Subcutaneous abdominal adipose tissue (tissue), 5 donors: ENCODE measurements at regions not wholly inside any gene's neighbourhood (a gene's known extent, or its start where the extent isn't known, plus 50 kb on each side); places are given as distances from the start of the nearest gene placed in this dataset.

Experiments used
- H3K27ac ChIP-seq: one replicate; pipeline ENCODE4 v1.7.0; 2013; ENCODE audit warnings: low read depth, mild to moderate bottlenecking, inconsistent platforms, low read length, moderate library complexity
- H3K27me3 ChIP-seq, 5 donors: one replicate each; pipeline ENCODE4 v1.7.0; 2013; ENCODE audit warnings: low read length in 5 of 5, inconsistent platforms in 1 of 5; ENCODE audit not compliant: control insufficient read depth in 5 of 5, insufficient read depth in 4 of 5
- H3K36me3 ChIP-seq, 5 donors: one replicate each; pipeline ENCODE4 v1.7.0; 2013; ENCODE audit warnings: low read length in 5 of 5; ENCODE audit not compliant: control insufficient read depth in 5 of 5, insufficient read depth in 5 of 5
- H3K4me1 ChIP-seq, 5 donors: one replicate each; pipeline ENCODE4 v1.7.0; 2013; ENCODE audit warnings: low read length in 5 of 5, mild to moderate bottlenecking in 3 of 5, moderate library complexity in 1 of 5; ENCODE audit not compliant: control insufficient read depth in 5 of 5, insufficient read depth in 5 of 5
- H3K4me3 ChIP-seq, 5 donors: one replicate each; pipeline ENCODE4 v1.7.0; 2013; ENCODE audit warnings: low read length in 5 of 5, low read depth in 1 of 5
- H3K9ac ChIP-seq, 5 donors: one replicate each; pipeline ENCODE4 v1.7.0; 2013; ENCODE audit warnings: low read length in 5 of 5, mild to moderate bottlenecking in 4 of 5, moderate library complexity in 3 of 5
- H3K9me3 ChIP-seq, 5 donors: one replicate each; pipeline ENCODE4 v1.7.0; 2013; ENCODE audit warnings: low read length in 5 of 5; ENCODE audit not compliant: control insufficient read depth in 5 of 5
- donor health status: healthy.
- donor health status: healthy.
- donor health status: healthy.
- donor health status: healthy.
- donor health status: healthy.

GRCh38 chrX:42106556-42106955, 183.2 kb upstream of the CASK start:
- no peak overlapping the region for H3K9ac ChIP-seq
- no peaks in the 10 kb centered on the region for H3K4me1 ChIP-seq
- no peak overlapping the region for H3K4me3 ChIP-seq
- H3K27me3 ChIP-seq: peaks cover 0 to 6% (median 2%) of the 10 kb centered on the region in 5 donors
- no peak overlapping the region for H3K27ac ChIP-seq
- peaks cover 0 to 4% (median 3%) of the 10 kb centered on the region in 5 donors for H3K9me3 ChIP-seq
- H3K36me3 ChIP-seq: no peaks in the 10 kb centered on the region

GRCh38 chrX:42102586-42103282, 179.4 kb upstream of the CASK start:
- Histone ChIP-seq H3K27me3 (peaks cover 0 to 15% (median 6%) of the 10 kb centered on the region in 5 donors), H3K27ac (no peak overlapping the region), H3K4me3 (no peak overlapping the region), H3K9ac (no peak overlapping the region), H3K4me1 (no peaks in the 10 kb centered on the region), H3K9me3 (peaks cover 0 to 3% (median 0%) of the 10 kb centered on the region in 5 donors), H3K36me3 (no peaks in the 10 kb centered on the region)

GRCh38 chrX:42098900-42099299, 175.5 kb upstream of the CASK start:
- no peaks in the 10 kb centered on the region for H3K36me3 ChIP-seq

GRCh38 chrX:42097486-42097885, 174.1 kb upstream of the CASK start:
- Histone ChIP-seq H3K36me3 (no peaks in the 10 kb centered on the region), H3K9ac (no peak overlapping the region), H3K27me3 (peaks cover 3 to 15% (median 11%) of the 10 kb centered on the region in 5 donors), H3K4me3 (no peak overlapping the region), H3K27ac (no peak overlapping the region), H3K4me1 (no peaks in the 10 kb centered on the region), H3K9me3 (no peaks in the 10 kb centered on the region)

More at GRCh38 chrX:42098900-42099299, 175.5 kb upstream of the CASK start:
- H3K4me3 ChIP-seq: no peak overlapping the region
- H3K9ac ChIP-seq: no peak overlapping the region
- H3K27ac ChIP-seq: no peak overlapping the region
- peaks cover 3 to 13% (median 10%) of the 10 kb centered on the region in 5 donors for H3K27me3 ChIP-seq
- peaks cover 0 to 1% (median 0%) of the 10 kb centered on the region in 5 donors for H3K9me3 ChIP-seq
- H3K4me1 ChIP-seq: no peaks in the 10 kb centered on the region

GRCh38 chrX:42096265-42096920, 173.0 kb upstream of the CASK start:
- Histone ChIP-seq H3K4me1 (no peaks in the 10 kb centered on the region), H3K4me3 (no peak overlapping the region), H3K9me3 (no peaks in the 10 kb centered on the region), H3K9ac (no peak overlapping the region), H3K27ac (no peak overlapping the region), H3K27me3 (peaks cover 3 to 13% (median 11%) of the 10 kb centered on the region in 5 donors), H3K36me3 (no peaks in the 10 kb centered on the region)

GRCh38 chrX:42094218-42094617, 170.9 kb upstream of the CASK start:
- Histone ChIP-seq H3K4me3 (no peak overlapping the region), H3K27ac (no peak overlapping the region), H3K9me3 (no peaks in the 10 kb centered on the region), H3K9ac (no peak overlapping the region), H3K36me3 (no peaks in the 10 kb centered on the region), H3K27me3 (peaks cover 0 to 10% (median 7%) of the 10 kb centered on the region in 5 donors), H3K4me1 (no peaks in the 10 kb centered on the region)

GRCh38 chrX:42093756-42094155, 170.4 kb upstream of the CASK start:
- Histone ChIP-seq H3K27ac (no peak overlapping the region), H3K9me3 (no peaks in the 10 kb centered on the region), H3K9ac (no peak overlapping the region), H3K4me1 (no peaks in the 10 kb centered on the region), H3K4me3 (no peak overlapping the region), H3K27me3 (peaks cover 0 to 8% (median 7%) of the 10 kb centered on the region in 5 donors), H3K36me3 (no peaks in the 10 kb centered on the region)

GRCh38 chrX:42090395-42090794, 167.0 kb upstream of the CASK start:
- H3K27me3 ChIP-seq: peaks cover 0 to 8% (median 6%) of the 10 kb centered on the region in 5 donors
- peaks cover 0 to 4% (median 0%) of the 10 kb centered on the region in 5 donors for H3K36me3 ChIP-seq
- no peak overlapping the region for H3K9ac ChIP-seq

GRCh38 chrX:42089031-42089430, 165.7 kb upstream of the CASK start:
- Histone ChIP-seq H3K4me1 (no peaks in the 10 kb centered on the region), H3K4me3 (no peak overlapping the region), H3K27ac (no peak overlapping the region), H3K27me3 (peaks cover 0 to 7% (median 3%) of the 10 kb centered on the region in 5 donors), H3K9me3 (no peaks in the 10 kb centered on the region), H3K36me3 (peaks cover 0 to 4% (median 0%) of the 10 kb centered on the region in 5 donors), H3K9ac (no peak overlapping the region)

More at GRCh38 chrX:42090395-42090794, 167.0 kb upstream of the CASK start:
- no peaks in the 10 kb centered on the region for H3K9me3 ChIP-seq
- no peak overlapping the region for H3K4me3 ChIP-seq
- H3K4me1 ChIP-seq: no peaks in the 10 kb centered on the region
- no peak overlapping the region for H3K27ac ChIP-seq

- Histone ChIP-seq H3K27ac (no peak overlapping the region), H3K9me3 (no peaks in the 10 kb centered on the region), H3K4me3 (no peak overlapping the region), H3K4me1 (no peaks in the 10 kb centered on the region), H3K36me3 (peaks cover 0 to 4% (median 0%) of the 10 kb centered on the region in 5 donors), H3K9ac (no peak overlapping the region), H3K27me3 (peaks cover 0 to 6% (median under 1%) of the 10 kb centered on the region in 5 donors)
Measured at GRCh38 chrX:42087960-42088359, 164.6 kb upstream of the CASK start.
